Keratinocyte (primary cell): ENCODE measurements at regions not wholly inside any gene's neighbourhood (a gene's known extent, or its start where the extent isn't known, plus 50 kb on each side); places are given as distances from the start of the nearest gene placed in this dataset.

Experiments used
- DNase-seq: peaks from one replicate; pipeline ENCODE4 v3.0.0-alpha.2; 2011; ENCODE audit warnings: low read depth, missing footprints, low spot score
- FAIRE-seq: peaks from 2 replicates; lab custom pipeline; 2011; peaks lifted over from hg19 to GRCh38; lab: Jason Lieb, UNC
- H2AFZ ChIP-seq: 2 replicates; pipeline ENCODE4 v1.6.0; 2012; ENCODE audit warnings: low read length, control low read depth, inconsistent platforms; ENCODE audit not compliant: control insufficient read depth
- H3K27ac ChIP-seq: 2 replicates; pipeline ENCODE4 v1.5.1; 2011; ENCODE audit warnings: low read length; ENCODE audit not compliant: control insufficient read depth, insufficient read depth
- H3K27me3 ChIP-seq: 3 replicates; pipeline ENCODE4 v1.6.0; 2011; ENCODE audit warnings: low read length; ENCODE audit not compliant: control insufficient read depth, insufficient read depth; ENCODE audit errors: extremely low read depth
- H3K36me3 ChIP-seq, 2 experiments: 2 replicates in 1 of 2; 3 replicates in 1 of 2; pipeline ENCODE4 v1.5.1; 2011; ENCODE audit warnings: low read length in 2 of 2, mild to moderate bottlenecking in 1 of 2; ENCODE audit not compliant: control insufficient read depth in 2 of 2, insufficient read depth in 2 of 2; ENCODE audit errors: extremely low read depth in 1 of 2
- H3K4me1 ChIP-seq: 3 replicates; pipeline ENCODE4 v1.5.1; 2011; ENCODE audit warnings: low read length; ENCODE audit not compliant: control insufficient read depth, insufficient read depth; ENCODE audit errors: extremely low read depth
- H3K4me2 ChIP-seq: 3 replicates; pipeline ENCODE4 v1.6.0; 2011; ENCODE audit warnings: low read depth, low read length; ENCODE audit not compliant: control insufficient read depth, insufficient read depth; ENCODE audit errors: extremely low read depth
- H3K4me3 ChIP-seq, 3 experiments: fragments of 200-600 bp in 1 of 3; sonication (generic) in 1 of 3; 2 replicates in 2 of 3; 3 replicates in 1 of 3; pipeline ENCODE4 v1.5.1; 2011 to 2016; ENCODE audit warnings: low read length in 3 of 3, mild to moderate bottlenecking in 3 of 3, control low read depth in 2 of 3, inconsistent platforms in 1 of 3, low read depth in 1 of 3, mixed read lengths in 1 of 3, mixed run types in 1 of 3, moderate library complexity in 1 of 3; ENCODE audit not compliant: control insufficient read depth in 2 of 3, insufficient read depth in 2 of 3; ENCODE audit errors: extremely low read depth in 1 of 3
- H3K79me2 ChIP-seq: 2 replicates; pipeline ENCODE4 v1.6.0; 2012; ENCODE audit warnings: low read length; ENCODE audit not compliant: control insufficient read depth, insufficient read depth
- H3K9ac ChIP-seq: 3 replicates; pipeline ENCODE4 v1.6.0; 2011; ENCODE audit warnings: low read length; ENCODE audit not compliant: control insufficient read depth, insufficient read depth; ENCODE audit errors: extremely low read depth
- H3K9me1 ChIP-seq: 3 replicates; pipeline ENCODE4 v1.6.0; 2011; ENCODE audit warnings: low read length; ENCODE audit not compliant: control insufficient read depth, insufficient read depth; ENCODE audit errors: extremely low read depth
- H3K9me3 ChIP-seq: 2 replicates; pipeline ENCODE4 v1.5.1; 2012; ENCODE audit warnings: low read depth, low read length; ENCODE audit not compliant: control insufficient read depth
- H4K20me1 ChIP-seq: 3 replicates; pipeline ENCODE4 v1.6.0; 2011; ENCODE audit warnings: low read length; ENCODE audit not compliant: control insufficient read depth, insufficient read depth; ENCODE audit errors: extremely low read depth
- EZH2 ChIP-seq: IDR thresholded peaks from one replicate; pipeline ENCODE4 v1.6.1; 2012; ENCODE audit warnings: inconsistent platforms, mild to moderate bottlenecking, low read length, moderate library complexity
- dilution Hi-C: fragments of 300-500 bp; cut with MboI; formaldehyde crosslinking; loops from one replicate; pipeline ENCODE4 v1.7.0; 2020; ENCODE audit warnings: low sequenced_read_pairs; ENCODE audit not compliant: extremely low pct_ligation_motif_present
- TF ChIP-seq, protein P1 (sequence below), 3 experiments: IDR thresholded peaks in 1 of 3; conservative IDR thresholded peaks in 1 of 3; optimal IDR thresholded peaks in 1 of 3; 2 replicates in 2 of 3; 3 replicates in 1 of 3; pipeline versions ENCODE3 to v1.5.1; 2011; ENCODE audit warnings: low read length in 3 of 3, mild to moderate bottlenecking in 3 of 3, moderate library complexity in 2 of 3, control low read depth in 1 of 3, inconsistent platforms in 1 of 3; ENCODE audit not compliant: insufficient read depth in 2 of 3; ENCODE audit errors: extremely low read depth in 1 of 3

DNA sequence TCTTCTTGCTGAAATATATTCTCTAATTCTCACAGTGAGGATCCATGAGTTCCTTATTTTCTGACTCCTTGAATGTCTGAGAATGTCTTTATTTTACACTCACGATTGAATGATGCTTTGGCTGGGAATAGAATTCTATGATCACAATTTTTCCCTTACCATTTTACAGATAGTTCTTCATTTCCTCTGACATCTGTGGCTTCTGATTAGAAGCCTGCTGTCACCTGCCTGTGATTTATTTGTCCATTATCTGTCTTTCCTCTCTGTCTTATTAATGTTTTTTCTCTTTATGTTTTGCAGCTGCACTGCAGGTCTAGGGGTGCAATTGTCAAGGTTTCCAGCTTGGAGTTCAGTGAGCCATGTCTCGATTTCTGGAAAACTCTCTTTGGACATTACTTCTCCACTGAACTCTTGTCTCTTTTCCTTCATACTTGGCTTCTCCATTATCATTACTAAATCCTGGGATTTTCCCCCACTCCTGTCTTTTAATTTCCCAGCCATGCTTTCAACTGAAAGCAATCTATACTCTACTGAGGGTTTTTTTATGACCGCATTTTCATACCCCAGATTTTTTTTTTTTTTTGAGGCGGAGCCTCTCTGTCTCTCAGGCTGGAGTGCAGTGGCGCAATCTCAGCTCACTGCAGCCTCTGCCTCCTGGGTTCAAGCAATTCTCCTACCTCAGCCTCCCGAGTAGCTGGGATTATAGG is 85.8 kb upstream of the PRNP start:
- Histone ChIP-seq H3K9ac (no peak overlapping the region), H3K9me1 (no peaks in the 10 kb centered on the region), H3K4me2 (no peak overlapping the region), H3K79me2 (no peaks in the 10 kb centered on the region), H3K27ac (no peak overlapping the region), H3K36me3 (no peaks in the 10 kb centered on the region), H3K4me3 (no peak overlapping the region), H2AFZ (no peak overlapping the region), H4K20me1 (no peaks in the 10 kb centered on the region), H3K27me3 (no peaks in the 10 kb centered on the region), H3K4me1 (peaks cover 25% of the 10 kb centered on the region), H3K9me3 (no peaks in the 10 kb centered on the region)
- TF ChIP-seq, protein P1, sequence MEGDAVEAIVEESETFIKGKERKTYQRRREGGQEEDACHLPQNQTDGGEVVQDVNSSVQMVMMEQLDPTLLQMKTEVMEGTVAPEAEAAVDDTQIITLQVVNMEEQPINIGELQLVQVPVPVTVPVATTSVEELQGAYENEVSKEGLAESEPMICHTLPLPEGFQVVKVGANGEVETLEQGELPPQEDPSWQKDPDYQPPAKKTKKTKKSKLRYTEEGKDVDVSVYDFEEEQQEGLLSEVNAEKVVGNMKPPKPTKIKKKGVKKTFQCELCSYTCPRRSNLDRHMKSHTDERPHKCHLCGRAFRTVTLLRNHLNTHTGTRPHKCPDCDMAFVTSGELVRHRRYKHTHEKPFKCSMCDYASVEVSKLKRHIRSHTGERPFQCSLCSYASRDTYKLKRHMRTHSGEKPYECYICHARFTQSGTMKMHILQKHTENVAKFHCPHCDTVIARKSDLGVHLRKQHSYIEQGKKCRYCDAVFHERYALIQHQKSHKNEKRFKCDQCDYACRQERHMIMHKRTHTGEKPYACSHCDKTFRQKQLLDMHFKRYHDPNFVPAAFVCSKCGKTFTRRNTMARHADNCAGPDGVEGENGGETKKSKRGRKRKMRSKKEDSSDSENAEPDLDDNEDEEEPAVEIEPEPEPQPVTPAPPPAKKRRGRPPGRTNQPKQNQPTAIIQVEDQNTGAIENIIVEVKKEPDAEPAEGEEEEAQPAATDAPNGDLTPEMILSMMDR (optimal IDR thresholded peaks at IDR 0.05 in 1 of 3, IDR thresholded peaks at IDR 0.05 in 1 of 3, conservative IDR thresholded peaks at IDR 0.05 in 1 of 3; ENCODE audit: extremely low read depth in 1 of 3, insufficient read depth in 2 of 3, low read length in 3 of 3), result no peak
- no peak for TF ChIP-seq EZH2
- DNase-seq, result no peak
- dilution Hi-C loops, result no loop called here
- no peak for FAIRE-seq

DNA sequence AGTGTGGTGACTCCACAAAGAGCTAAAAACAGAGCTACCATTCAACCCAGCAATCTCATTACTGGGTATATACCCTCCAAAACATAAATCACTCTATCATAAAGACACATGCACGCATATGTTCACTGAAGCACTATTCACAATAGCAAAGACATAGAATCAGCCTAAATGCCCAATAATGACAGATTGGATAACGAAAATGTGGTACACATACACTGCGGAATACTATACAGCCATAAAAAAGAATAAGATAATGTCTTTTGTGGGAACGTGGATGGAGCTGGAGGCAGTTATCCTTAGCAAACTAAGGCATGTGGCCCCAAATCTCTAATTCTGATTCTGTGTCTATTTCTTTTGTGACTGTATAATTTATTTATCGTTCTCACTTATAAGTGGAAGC is 89.0 kb upstream of the PRNP start:
- no peak for FAIRE-seq
- H3K4me2 ChIP-seq, result no peak overlapping the region
- dilution Hi-C loops, result no loop called here

More for the DNA sequence above, 89.0 kb upstream of the PRNP start:
- peaks cover 16% of the 10 kb centered on the region for H3K4me1 ChIP-seq
- H3K9me1 ChIP-seq, result no peaks in the 10 kb centered on the region
- no peak overlapping the region for H3K27ac ChIP-seq
- H4K20me1 ChIP-seq, result no peaks in the 10 kb centered on the region
- no peak overlapping the region for H3K4me3 ChIP-seq
- no peak for DNase-seq
- no peaks in the 10 kb centered on the region for H3K9me3 ChIP-seq
- peaks cover 7% of the 10 kb centered on the region for H3K27me3 ChIP-seq
- H3K79me2 ChIP-seq, result no peaks in the 10 kb centered on the region
- no peak overlapping the region for H2AFZ ChIP-seq
- no peaks in the 10 kb centered on the region for H3K36me3 ChIP-seq
- TF ChIP-seq, protein P1 (optimal IDR thresholded peaks at IDR 0.05 in 1 of 3, IDR thresholded peaks at IDR 0.05 in 1 of 3, conservative IDR thresholded peaks at IDR 0.05 in 1 of 3; ENCODE audit: extremely low read depth in 1 of 3, insufficient read depth in 2 of 3, low read length in 3 of 3), result no peak
- no peak overlapping the region for H3K9ac ChIP-seq
